GM18519 (cell line): ENCODE measurements at regions not wholly inside any gene's neighbourhood (a gene's known extent, or its start where the extent isn't known, plus 50 kb on each side); places are given as distances from the start of the nearest gene placed in this dataset.
"Not testable (repeated sequence)": the region's sequence is repeated elsewhere in the genome, so short reads cannot be mapped to it uniquely, and the experiment has no call there.

ENCODE experiments used
- ATAC-seq: cut with Tn5 transposase; IDR thresholded peaks from one replicate; pipeline ENCODE4 v1.9.1; 2021; ENCODE audit warnings: mild to moderate bottlenecking, moderate library complexity; ENCODE audit not compliant: unreplicated experiment, low FRiP score

- no peak for ATAC-seq
Measured at GRCh38 chr4:13920901-13921300, 293.4 kb upstream of the BOD1L1 start.

GRCh38 chr4:13921805-13922204 lies 294.3 kb upstream of the BOD1L1 start:
- no peak for ATAC-seq

GRCh38 chr4:13922459-13922858 lies 294.9 kb upstream of the BOD1L1 start:
- no peak for ATAC-seq

- ATAC-seq: no peak
Measured at GRCh38 chr4:13922873-13923645, 295.5 kb upstream of the BOD1L1 start.

- not testable (repeated sequence) for ATAC-seq
Measured at GRCh38 chr4:13924900-13925299, 297.4 kb upstream of the BOD1L1 start.

- no peak for ATAC-seq
Measured at GRCh38 chr4:13928214-13928613, 300.7 kb upstream of the BOD1L1 start.

- ATAC-seq: no peak
Measured at GRCh38 chr4:13930155-13930554, 302.6 kb upstream of the BOD1L1 start.

- ATAC-seq: no peak
Measured at GRCh38 chr4:13933191-13933590, 305.7 kb upstream of the BOD1L1 start.

GRCh38 chr4:13938299-13938698 lies 310.8 kb upstream of the BOD1L1 start:
- no peak for ATAC-seq

- ATAC-seq: no peak
Measured at GRCh38 chr4:13940921-13941320, 313.4 kb upstream of the BOD1L1 start.

GRCh38 chr4:13942977-13943376 lies 315.5 kb upstream of the BOD1L1 start:
- ATAC-seq: no peak

GRCh38 chr4:13944095-13944511 lies 316.6 kb upstream of the BOD1L1 start:
- no peak for ATAC-seq

GRCh38 chr4:13947921-13948320 lies 320.4 kb upstream of the BOD1L1 start:
- no peak for ATAC-seq

GRCh38 chr4:13950491-13950890 lies 323.0 kb upstream of the BOD1L1 start:
- no peak for ATAC-seq

GRCh38 chr4:13953083-13953482 lies 325.6 kb upstream of the BOD1L1 start:
- no peak for ATAC-seq

- ATAC-seq: no peak
Measured at GRCh38 chr4:13955551-13955950, 328.0 kb upstream of the BOD1L1 start.

GRCh38 chr4:13956947-13957346 lies 329.4 kb upstream of the BOD1L1 start:
- ATAC-seq: no peak

- no peak for ATAC-seq
Measured at GRCh38 chr4:13957871-13958270, 330.3 kb upstream of the BOD1L1 start.

- ATAC-seq: no peak
Measured at GRCh38 chr4:13963601-13964000, 336.1 kb upstream of the BOD1L1 start.

GRCh38 chr4:13966231-13967195 lies 339.0 kb upstream of the BOD1L1 start:
- no peak for ATAC-seq

GRCh38 chr4:13968723-13969122 lies 341.2 kb upstream of the BOD1L1 start:
- no peak for ATAC-seq
